ENCODE measurements at regions not wholly inside any gene's neighbourhood (a gene's known extent, or its start where the extent isn't known, plus 50 kb on each side); places are given as distances from the start of the nearest gene placed in this dataset.

- no peak for TF ChIP-seq CTCF (IDR thresholded peaks at IDR 0.05; ENCODE audit: low read length, missing control alignments)
- DNase-seq (ENCODE audit: low read depth), result no peak
- no peak overlapping the region for H3K4me3 ChIP-seq (replicated peaks; ENCODE audit: low read depth, low read length)
Observed at GRCh38 chr2:208827109-208827508, 420.5 kb downstream of the PTH2R start.

GRCh38 chr2:208827549-208828221, 421.1 kb downstream of the PTH2R start:
- no peak overlapping the region for H3K4me3 ChIP-seq (replicated peaks; ENCODE audit: low read depth, low read length)
- no peak for TF ChIP-seq CTCF (IDR thresholded peaks at IDR 0.05; ENCODE audit: low read length, missing control alignments)
- no peak for DNase-seq (ENCODE audit: low read depth)

- no peak for TF ChIP-seq CTCF (IDR thresholded peaks at IDR 0.05; ENCODE audit: low read length, missing control alignments)
- no peak overlapping the region for H3K4me3 ChIP-seq (replicated peaks; ENCODE audit: low read depth, low read length)
Observed at GRCh38 chr2:208830203-208830602, 423.6 kb downstream of the PTH2R start.

GRCh38 chr2:208847651-208848050, 441.1 kb downstream of the PTH2R start:
- H3K4me3 ChIP-seq (replicated peaks; ENCODE audit: low read depth, low read length), result no peak overlapping the region
- no peak for TF ChIP-seq CTCF (IDR thresholded peaks at IDR 0.05; ENCODE audit: low read length, missing control alignments)
- no peak for DNase-seq (ENCODE audit: low read depth)

More at GRCh38 chr2:208830203-208830602, 423.6 kb downstream of the PTH2R start:
- no peak for DNase-seq (ENCODE audit: low read depth)

- no peak for TF ChIP-seq CTCF (IDR thresholded peaks at IDR 0.05; ENCODE audit: low read length, missing control alignments)
- no peak overlapping the region for H3K4me3 ChIP-seq (replicated peaks; ENCODE audit: low read depth, low read length)
- DNase-seq (ENCODE audit: low read depth), result no peak
Observed at GRCh38 chr2:208854717-208855116, 448.1 kb downstream of the PTH2R start.

GRCh38 chr2:208867374-208867773, 460.8 kb downstream of the PTH2R start:
- H3K4me3 ChIP-seq (replicated peaks; ENCODE audit: low read depth, low read length), result no peak overlapping the region
- no peak for TF ChIP-seq CTCF (IDR thresholded peaks at IDR 0.05; ENCODE audit: low read length, missing control alignments)
- DNase-seq (ENCODE audit: low read depth), result no peak

- no peak overlapping the region for H3K4me3 ChIP-seq (replicated peaks; ENCODE audit: low read depth, low read length)
- no peak for TF ChIP-seq CTCF (IDR thresholded peaks at IDR 0.05; ENCODE audit: low read length, missing control alignments)
- DNase-seq (ENCODE audit: low read depth), result no peak
Observed at GRCh38 chr2:208872591-208872990, 466.0 kb downstream of the PTH2R start.

Measured in fibroblast of pulmonary artery (primary cell).